Stimulated activated CD4-positive, alpha-beta T cell treated with anti-CD3 and anti-CD28 coated beads, Interleukin-2, amount 100 ng/mL, for 48 hours (primary cell): ENCODE measurements at regions not wholly inside any gene's neighbourhood (a gene's known extent, or its start where the extent isn't known, plus 50 kb on each side); places are given as distances from the start of the nearest gene placed in this dataset.
"Not testable (repeated sequence)": the region's sequence is repeated elsewhere in the genome, so short reads cannot be mapped to it uniquely, and the experiment has no call there.

Experiments used
- DNase-seq, 2 donors: peaks; one replicate each; pipeline ENCODE4 v3.0.0-alpha.2; 2020

GRCh38 chr3:34396956-34397355 lies 598.5 kb downstream of the PDCD6IP start:
- no peak for DNase-seq

DNA sequence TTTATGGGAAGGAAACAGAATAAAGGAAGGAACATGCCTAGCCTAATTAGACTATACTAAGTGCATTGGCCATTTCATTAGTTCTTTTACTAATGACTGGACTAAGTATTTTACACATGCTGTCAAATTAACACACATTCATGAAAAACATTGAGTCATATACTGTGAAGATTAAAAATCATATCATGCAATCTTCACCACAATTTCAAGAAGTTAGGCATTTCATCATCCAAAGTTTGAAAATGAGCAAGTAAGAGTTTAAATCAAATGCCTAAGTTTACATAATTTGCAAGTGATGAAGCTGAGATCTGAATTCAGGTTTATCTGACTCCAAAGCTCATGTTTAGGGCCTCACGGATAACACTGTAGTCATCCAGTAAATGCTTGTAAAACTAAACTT lies 601.0 kb downstream of the PDCD6IP start:
- no peak for DNase-seq

DNA sequence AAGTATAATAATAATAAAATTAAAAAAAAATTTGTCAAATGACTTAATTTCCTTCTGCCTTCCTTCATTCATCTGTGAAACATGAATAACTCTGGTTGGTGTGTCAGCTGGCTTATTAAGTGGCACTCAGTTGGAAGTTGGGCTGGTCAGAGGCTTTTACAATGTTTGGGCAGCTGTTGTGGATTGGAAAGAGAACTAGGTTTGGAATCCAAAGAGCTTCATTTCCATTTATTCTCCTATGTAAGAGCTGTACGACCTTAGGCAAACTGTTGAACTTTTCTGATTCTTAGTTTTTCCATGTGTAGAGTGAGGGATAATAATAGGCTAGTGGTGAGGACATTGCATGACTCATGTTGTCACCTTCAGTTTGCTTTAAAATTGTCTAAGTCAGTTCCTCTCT lies 606.7 kb downstream of the PDCD6IP start:
- DNase-seq, result no peak

- DNase-seq, result no peak
These were observed 608.9 kb downstream of the PDCD6IP start for GRCh38 chr3:34407281-34407680.

GRCh38 chr3:34408088-34408487 lies 609.7 kb downstream of the PDCD6IP start:
- DNase-seq, result no peak

- DNase-seq, result no peak
These were observed 613.2 kb downstream of the PDCD6IP start for GRCh38 chr3:34411596-34411995.

DNA sequence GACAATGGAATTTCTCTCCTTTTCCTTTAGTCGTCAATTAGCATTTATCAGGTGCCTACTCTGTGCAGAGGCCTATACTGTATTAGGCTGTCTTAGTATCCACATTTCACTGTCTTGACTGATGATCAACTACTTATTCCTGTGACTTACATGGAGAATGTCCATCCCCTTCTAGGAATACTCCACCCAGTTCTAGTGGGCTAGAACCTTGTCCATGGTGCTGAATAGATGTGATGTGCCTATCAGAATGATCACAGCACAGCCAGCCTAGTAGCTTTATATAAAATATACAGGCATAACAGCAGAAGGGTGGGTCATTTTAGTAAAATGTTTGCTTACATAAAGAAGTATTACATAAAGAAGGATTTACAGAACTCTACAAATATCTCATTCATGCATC lies 621.4 kb downstream of the PDCD6IP start:
- no peak for DNase-seq

- DNase-seq, result no peak
These were observed 623.3 kb downstream of the PDCD6IP start for GRCh38 chr3:34421762-34422161.

DNA sequence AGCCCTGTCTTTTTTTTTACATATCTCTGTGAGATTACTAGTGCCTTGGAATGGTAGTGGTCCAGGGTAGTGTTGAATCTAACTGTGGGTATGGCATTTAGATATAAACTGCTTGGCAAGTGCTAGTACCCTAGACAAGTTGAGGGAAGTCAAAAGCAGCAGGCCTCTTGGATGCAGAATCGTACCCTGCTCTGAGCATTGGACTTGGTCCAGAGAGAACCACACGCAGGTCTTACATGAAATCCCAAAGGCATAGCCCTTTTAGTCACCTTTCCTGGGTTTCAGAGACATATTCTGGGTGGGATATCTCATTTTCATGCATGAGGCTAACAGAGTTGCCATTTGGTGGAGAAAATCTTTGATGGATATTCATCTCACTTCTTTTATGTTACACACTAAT lies 641.4 kb downstream of the PDCD6IP start:
- DNase-seq, result no peak

DNA sequence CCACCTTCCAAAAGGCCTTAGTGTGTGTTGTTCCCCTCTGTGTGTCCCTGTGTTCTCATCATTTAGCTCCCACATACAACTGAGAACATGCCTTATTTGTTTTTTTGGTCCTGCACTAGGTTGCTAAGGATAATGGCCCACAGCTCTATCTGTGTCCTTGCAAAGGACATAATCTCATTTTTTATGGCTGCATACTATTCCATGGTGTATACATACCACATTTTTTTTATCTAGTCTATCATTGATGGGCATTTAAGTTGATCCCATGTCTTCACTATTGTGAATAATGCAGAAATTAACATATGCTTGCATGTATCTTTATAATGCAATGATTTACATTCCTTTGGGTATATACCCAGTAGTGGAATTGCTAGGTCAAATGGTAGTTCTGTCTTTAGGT lies 645.7 kb downstream of the PDCD6IP start:
- DNase-seq, result no peak

DNA sequence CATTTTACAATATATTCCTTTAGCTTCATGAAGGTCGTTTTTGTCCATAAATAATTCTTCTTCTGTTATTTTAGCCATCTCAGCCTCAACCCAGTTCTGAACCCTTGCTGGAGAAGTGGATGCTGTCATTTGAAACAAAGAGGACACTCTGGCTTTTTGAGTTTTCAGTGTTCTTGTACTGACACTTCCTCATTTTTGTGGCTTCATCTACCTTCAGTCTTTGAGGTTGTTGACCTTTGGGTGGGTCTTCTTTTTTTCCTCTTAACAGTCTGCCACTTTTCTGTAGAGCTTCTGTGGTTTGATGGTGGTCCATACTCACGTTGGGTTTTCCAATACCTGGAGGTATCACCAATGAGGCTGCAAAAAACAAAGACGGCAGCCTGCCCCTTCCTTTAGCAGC lies 650.9 kb downstream of the PDCD6IP start:
- no peak for DNase-seq

DNA sequence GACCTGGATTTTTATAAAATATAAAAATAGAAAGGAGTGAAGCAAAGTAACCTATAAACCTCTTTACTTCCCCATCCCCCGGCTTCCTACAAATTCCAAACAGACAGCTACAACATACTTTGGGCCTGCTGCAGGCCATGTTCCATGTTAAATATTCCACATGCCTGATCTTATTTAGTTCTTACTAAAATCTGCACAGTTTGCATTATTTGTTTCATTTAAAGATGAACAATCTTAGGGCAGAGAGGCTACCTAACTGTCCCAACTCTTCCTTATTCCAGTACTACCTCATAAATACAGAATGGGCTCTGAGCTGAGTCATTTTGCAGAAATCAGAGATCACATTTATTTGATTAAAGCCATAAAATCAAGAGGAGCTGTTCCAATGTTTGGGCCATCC lies 665.0 kb downstream of the PDCD6IP start:
- DNase-seq, result no peak

DNA sequence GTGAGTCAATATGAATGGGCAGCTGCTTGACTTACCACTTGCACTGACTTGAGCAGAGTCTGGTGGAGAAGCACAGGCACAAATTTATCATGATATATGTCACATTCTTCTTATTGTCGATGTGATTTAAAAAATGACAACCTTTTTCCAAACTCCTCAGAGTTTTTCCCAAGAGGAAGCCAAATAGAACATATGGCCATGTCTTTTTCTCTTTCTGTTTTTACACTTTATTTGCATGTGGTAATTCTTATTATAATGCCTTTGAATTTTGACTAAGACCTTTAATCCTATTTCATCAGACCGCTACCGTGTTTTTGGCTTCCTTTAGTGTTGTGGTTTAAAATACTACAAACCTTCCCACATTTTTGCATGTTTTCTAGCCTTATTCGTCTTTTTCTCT lies 666.2 kb downstream of the PDCD6IP start:
- DNase-seq, result no peak

DNA sequence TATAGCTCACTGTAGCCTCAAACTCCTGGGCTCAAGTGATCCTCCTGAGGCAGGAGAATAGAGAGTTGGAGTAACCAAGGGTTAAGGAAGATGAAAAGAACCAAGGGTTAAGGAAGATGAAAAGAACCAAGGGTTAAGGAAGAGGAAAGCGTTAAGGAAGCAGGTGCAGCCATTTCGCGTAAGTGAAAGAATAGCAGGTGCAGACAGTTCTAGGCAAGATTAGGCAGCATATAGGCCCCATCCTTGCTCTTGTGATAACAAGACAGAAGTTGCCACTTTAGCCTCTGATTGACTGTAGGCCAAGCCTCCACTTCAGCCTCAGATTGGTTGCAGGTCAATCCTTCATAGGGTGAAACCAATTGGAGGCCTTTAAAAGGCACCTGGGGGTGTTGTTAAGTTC lies 677.4 kb downstream of the PDCD6IP start:
- DNase-seq, result no peak

DNA sequence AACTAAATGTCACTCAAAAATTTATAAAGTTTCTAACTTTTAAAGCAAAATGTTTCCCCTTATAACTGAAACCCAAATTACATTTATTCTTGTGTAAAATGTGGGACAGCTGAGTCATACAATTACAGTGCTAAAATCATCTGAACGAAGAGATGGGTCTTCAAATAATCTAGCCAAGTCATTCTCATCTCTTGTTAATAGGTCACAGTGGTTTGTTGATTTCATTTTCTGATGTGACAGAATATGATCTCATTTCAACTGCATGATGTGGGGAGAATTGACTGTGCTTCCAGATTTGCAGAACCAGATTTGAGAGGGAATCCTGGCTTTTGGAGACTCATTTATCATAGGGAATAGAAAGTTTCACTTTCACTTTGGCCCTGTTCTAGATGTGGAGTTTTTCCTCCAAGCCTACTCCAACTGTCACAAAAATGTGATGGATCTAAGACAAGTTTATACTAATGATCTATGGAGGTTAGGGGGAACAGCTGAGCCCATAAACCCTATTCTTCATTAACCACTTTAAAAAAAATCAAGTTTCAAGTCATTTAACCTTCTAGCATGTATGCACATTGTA lies 685.0 kb downstream of the PDCD6IP start:
- DNase-seq, result no peak

DNA sequence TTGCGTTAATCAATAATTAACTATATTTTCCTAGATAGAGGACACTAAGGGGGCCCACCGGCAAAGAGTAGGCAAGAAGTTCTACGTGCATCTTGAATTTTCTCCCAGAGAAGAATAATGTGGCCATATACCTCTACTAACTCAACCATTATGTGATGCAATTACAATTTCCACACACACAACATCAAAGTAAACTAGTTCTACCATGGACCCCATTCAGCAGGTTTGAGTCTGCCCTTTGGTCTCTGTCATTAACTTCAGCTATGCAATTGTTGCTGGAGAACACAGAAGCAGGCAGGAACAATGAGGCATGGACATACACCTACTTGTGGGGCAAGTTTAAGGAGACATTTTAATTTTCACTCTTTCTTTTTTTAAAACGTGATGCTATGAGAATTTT lies 705.9 kb downstream of the PDCD6IP start:
- DNase-seq, result no peak

DNA sequence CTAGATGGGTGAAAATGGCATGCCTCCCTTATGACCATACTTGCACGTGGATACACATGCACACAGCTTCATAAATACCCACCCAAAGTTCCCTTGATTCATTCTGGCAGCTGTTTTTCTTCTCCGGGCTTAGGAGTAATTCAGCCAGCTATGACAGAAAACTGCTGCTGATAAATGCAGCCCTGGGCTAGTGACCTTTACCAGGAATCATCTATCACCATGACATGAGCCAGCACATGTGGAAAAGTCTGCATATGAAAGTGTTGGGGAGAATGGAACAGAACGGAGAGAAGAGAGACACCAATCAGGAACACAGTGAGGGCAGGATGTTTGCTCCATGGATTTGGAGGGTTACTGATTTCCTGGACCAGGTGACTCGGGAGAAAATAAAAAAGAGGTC lies 706.3 kb downstream of the PDCD6IP start:
- DNase-seq, result no peak

DNA sequence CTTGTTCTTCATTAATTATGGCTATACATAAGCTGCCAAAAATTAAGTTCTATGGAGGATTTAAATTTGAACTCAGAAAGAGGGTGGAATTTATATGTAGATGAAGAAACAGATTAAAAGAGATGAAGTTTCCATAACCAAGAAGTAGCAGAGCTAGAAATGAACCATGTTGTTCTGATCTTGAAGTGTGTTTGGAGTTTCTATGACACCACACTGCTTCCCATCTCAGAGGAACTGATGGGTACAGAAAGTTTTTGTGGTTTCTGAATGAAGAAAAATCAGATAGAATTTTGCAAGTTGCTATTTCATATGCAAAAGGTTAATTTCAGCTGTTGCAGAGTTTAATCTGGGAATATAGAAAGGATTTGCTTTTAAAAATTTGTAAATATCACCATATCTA lies 710.3 kb downstream of the PDCD6IP start:
- no peak for DNase-seq

DNA sequence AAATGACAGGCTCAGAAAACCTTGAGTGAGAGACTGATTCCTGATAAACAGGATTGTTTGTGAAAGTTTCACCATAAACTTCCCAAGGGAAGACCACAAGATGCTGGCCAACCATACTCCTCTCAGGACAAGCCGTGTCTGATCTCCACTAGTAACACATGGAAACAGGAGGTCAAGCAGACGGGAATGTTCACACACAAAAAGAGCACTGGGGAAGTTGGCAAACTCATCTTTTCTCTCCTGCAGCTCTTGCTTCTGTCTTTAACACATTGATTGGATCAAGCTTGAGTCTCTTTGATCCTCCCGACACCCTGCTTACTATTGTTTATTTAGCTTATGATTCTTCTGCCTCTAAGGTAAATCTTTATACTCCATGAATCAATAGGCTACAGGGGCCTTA lies 713.5 kb downstream of the PDCD6IP start:
- DNase-seq, result no peak

GRCh38 chr3:34519008-34519407 lies 720.6 kb downstream of the PDCD6IP start:
- not testable (repeated sequence) for DNase-seq

- DNase-seq, result no peak
These were observed 732.7 kb downstream of the PDCD6IP start for GRCh38 chr3:34531156-34531555.

DNA sequence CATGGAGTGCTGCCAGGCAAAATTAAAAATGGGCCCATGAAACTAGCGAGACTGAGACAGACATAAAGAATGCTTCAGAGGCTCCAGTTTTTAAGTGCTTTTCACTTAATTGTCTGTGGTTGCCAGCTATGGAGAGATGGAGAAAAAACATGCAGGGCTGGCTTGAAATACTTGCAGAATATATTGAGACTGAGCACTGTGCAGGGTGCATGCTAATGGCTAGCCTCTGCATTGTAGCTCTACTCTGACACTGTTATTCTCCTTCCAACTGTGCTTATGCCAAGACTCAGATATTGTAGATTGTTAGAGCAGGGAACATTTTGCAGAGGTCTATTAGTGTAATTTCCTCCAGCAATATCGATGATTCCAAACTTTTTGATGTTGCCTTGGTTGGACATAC lies 735.0 kb downstream of the PDCD6IP start:
- DNase-seq, result no peak

- DNase-seq, result no peak
These were observed 735.6 kb downstream of the PDCD6IP start for GRCh38 chr3:34534013-34534412.

DNA sequence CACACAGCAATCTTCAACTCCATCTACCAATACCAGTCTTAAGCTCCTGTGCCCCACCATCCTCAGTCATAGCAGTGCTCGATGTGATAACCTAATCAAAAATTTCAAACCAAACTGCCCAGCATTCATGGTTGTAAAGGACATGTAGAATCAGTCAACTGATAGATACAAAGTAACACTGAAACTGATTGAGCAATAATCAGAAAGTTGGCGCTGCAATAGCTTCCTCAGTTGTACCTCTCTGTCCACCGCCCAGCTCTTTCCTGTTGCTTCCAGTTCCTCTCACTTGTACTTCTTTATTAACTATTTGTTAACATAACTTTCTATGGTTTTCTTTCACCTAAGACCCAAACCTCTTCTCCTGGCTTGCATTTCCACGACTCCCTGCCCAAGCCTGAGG lies 745.7 kb downstream of the PDCD6IP start:
- no peak for DNase-seq

DNA sequence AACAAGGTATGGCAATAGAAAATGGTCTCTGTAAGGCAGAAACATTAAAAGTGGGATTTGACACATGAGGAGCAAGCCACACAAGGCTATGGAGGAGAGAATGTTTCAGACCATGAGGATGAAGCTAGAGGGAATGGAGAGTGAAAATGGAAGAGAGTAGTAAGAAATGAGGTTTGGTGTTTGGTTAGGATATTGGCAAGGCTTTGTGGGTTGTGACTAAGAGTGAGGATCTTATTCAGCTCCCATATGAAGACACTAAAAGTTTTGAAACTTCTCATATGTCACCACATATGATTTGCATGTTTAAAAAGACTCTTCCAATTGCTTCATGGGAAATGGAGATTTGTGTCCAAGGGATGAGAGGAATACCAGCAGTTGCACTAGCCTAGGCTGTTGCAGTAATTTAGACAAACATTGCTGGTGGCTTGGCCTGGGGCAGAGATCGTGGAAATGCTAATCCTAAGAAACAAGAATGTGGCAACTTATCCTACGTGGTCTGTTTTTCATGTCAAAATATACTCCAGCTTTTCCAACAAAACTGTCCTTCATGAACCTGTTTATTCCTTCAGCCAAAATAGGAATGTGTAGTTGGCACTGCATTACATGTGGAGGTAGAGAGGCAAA lies 749.0 kb downstream of the PDCD6IP start:
- no peak for DNase-seq
